ENCODE measurements at regions not wholly inside any gene's neighbourhood (a gene's known extent, or its start where the extent isn't known, plus 50 kb on each side); places are given as distances from the start of the nearest gene placed in this dataset.

DNA sequence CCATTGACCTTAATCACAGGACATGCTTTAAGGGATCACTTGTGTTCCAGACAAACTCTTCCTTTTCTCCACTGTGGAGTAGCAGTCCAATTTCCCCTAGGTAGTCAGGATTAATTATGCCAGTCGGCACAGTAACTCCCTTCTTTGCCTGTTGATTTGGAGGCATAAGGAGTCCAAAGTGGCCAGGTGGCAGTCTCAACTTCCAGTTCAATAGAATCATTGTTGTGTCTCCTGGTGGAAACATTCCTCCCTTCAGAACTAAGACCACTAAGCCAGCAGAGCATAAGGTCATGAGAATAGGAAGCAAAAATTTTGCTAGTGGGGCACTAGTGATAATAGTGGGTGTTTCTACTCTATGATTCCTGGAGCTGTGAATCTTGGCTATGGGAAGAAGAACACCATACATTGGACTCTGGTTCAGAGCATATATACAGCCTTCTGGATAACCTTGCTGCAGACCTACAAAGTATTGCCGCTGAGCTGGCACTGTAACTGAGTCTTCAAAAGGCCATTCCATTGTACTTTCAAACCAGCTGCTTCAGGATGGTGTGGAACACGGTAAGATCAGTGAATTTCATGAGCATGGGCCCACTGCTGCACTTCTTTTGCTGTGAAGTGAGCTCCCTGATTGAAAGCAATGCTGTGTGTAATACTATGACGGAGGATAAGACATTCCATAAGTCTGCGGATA, 147.3 kb upstream of the MAX start:
- in situ Hi-C loops (cut with HindIII; ENCODE audit: extremely low pct_ligation_motif_present, low pct_unique_long_range_greater_than_20kb) (no loop called here), intact Hi-C loops (cut with micrococcal nuclease; ENCODE audit: unreplicated experiment) (no loop called here)
- no peak overlapping the region for H3K9ac ChIP-seq (ENCODE audit: insufficient read depth, low read depth, low read length)
- H2AFZ ChIP-seq (ENCODE audit: low read length), result no peak overlapping the region
- ATAC-seq, result no peak
- H3K36me3 ChIP-seq (replicated peaks in 1 of 2; ENCODE audit: control insufficient read depth in 1 of 2, insufficient read depth in 2 of 2, low read length in 2 of 2), result no peaks in the 10 kb centered on the region
- H3K4me1 ChIP-seq (ENCODE audit: insufficient read depth, low read length), result peaks cover 29% of the 10 kb centered on the region
- H4K20me1 ChIP-seq (ENCODE audit: insufficient read depth, low read length), result no peaks in the 10 kb centered on the region
- no peak for FAIRE-seq
- CTCF ChIA-PET (ENCODE audit: low intra/inter-chr PET ratio, low total read pairs), result no interaction called here
- peak; percentile 59 for DNase-seq (ENCODE audit: low spot score)
- TF ChIP-seq HNRNPUL1 (IDR thresholded peaks at IDR 0.05; ENCODE audit: low read depth, low read length) (no peak), SOX13 (IDR thresholded peaks at IDR 0.05) (no peak), SOX13 (CRISPR knock-in tag; conservative IDR thresholded peaks at IDR 0.05 in 1 of 2, IDR thresholded peaks at IDR 0.05 in 1 of 2) (0 out of 4 replicates have a peak, but pooled peaks of 1 of the 2 experiments have one; percentile 5), HMG20A (CRISPR knock-in tag; IDR thresholded peaks at IDR 0.05; ENCODE audit: borderline replicate concordance) (no peak), ZSCAN29 (CRISPR knock-in tag; conservative IDR thresholded peaks at IDR 0.05) (no peak)
- TF ChIP-seq, protein P1, sequence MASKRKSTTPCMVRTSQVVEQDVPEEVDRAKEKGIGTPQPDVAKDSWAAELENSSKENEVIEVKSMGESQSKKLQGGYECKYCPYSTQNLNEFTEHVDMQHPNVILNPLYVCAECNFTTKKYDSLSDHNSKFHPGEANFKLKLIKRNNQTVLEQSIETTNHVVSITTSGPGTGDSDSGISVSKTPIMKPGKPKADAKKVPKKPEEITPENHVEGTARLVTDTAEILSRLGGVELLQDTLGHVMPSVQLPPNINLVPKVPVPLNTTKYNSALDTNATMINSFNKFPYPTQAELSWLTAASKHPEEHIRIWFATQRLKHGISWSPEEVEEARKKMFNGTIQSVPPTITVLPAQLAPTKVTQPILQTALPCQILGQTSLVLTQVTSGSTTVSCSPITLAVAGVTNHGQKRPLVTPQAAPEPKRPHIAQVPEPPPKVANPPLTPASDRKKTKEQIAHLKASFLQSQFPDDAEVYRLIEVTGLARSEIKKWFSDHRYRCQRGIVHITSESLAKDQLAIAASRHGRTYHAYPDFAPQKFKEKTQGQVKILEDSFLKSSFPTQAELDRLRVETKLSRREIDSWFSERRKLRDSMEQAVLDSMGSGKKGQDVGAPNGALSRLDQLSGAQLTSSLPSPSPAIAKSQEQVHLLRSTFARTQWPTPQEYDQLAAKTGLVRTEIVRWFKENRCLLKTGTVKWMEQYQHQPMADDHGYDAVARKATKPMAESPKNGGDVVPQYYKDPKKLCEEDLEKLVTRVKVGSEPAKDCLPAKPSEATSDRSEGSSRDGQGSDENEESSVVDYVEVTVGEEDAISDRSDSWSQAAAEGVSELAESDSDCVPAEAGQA (IDR thresholded peaks at IDR 0.05; ENCODE audit: low read depth), result no peak
- TF ChIP-seq, protein P1 (CRISPR knock-in tag; IDR thresholded peaks at IDR 0.05; ENCODE audit: borderline replicate concordance), result no peak
- TF ChIP-seq, protein P2, sequence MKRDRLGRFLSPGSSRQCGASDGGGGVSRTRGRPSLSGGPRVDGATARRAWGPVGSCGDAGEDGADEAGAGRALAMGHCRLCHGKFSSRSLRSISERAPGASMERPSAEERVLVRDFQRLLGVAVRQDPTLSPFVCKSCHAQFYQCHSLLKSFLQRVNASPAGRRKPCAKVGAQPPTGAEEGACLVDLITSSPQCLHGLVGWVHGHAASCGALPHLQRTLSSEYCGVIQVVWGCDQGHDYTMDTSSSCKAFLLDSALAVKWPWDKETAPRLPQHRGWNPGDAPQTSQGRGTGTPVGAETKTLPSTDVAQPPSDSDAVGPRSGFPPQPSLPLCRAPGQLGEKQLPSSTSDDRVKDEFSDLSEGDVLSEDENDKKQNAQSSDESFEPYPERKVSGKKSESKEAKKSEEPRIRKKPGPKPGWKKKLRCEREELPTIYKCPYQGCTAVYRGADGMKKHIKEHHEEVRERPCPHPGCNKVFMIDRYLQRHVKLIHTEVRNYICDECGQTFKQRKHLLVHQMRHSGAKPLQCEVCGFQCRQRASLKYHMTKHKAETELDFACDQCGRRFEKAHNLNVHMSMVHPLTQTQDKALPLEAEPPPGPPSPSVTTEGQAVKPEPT (CRISPR knock-in tag; IDR thresholded peaks at IDR 0.05; ENCODE audit: low read depth), result no peak
- TF ChIP-seq, protein P3, sequence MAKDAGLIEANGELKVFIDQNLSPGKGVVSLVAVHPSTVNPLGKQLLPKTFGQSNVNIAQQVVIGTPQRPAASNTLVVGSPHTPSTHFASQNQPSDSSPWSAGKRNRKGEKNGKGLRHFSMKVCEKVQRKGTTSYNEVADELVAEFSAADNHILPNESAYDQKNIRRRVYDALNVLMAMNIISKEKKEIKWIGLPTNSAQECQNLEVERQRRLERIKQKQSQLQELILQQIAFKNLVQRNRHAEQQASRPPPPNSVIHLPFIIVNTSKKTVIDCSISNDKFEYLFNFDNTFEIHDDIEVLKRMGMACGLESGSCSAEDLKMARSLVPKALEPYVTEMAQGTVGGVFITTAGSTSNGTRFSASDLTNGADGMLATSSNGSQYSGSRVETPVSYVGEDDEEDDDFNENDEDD (CRISPR knock-in tag; IDR thresholded peaks at IDR 0.05; ENCODE audit: borderline replicate concordance), result no peak
- no peaks in the 10 kb centered on the region for H3K27me3 ChIP-seq (ENCODE audit: control insufficient read depth in 1 of 2, insufficient read depth in 2 of 2, low read length in 2 of 2)
- 95% methylated on average over 5 of the region's 5 CpGs for WGBS (ENCODE audit: low lambda C conversion rate)
- no peaks in the 10 kb centered on the region for H3K79me2 ChIP-seq (ENCODE audit: insufficient read depth, low read length)
- no peak overlapping the region for H3K27ac ChIP-seq (ENCODE audit: extremely low read length, insufficient read depth, low read length)
- H3K9me3 ChIP-seq (ENCODE audit: low read length), result no peaks in the 10 kb centered on the region
- no peak overlapping the region; a peak in 1 of 6 replicates for H3K4me3 ChIP-seq (replicated peaks in 1 of 3; ENCODE audit: insufficient read depth in 1 of 3, low read depth in 2 of 3, low read length in 3 of 3)
- no TSS peak for BruUV-seq (replicated peaks)
- POLR2A ChIA-PET, result interaction anchor here (1.0 kb wide), 2 partner anchors 10 to 23 kb away, joined by 3 to 4 read pairs; no protein-coding TSS in a partner anchor
- H3K4me2 ChIP-seq (ENCODE audit: low read depth, low read length), result no peak overlapping the region
